GF-D8 (cell line): ENCODE measurements at regions not wholly inside any gene's neighbourhood (a gene's known extent, or its start where the extent isn't known, plus 50 kb on each side); places are given as distances from the start of the nearest gene placed in this dataset.
"Not testable (repeated sequence)": the region's sequence is repeated elsewhere in the genome, so short reads cannot be mapped to it uniquely, and the experiment has no call there.

Experiments
- DNase-seq: peaks from one replicate; lab custom pipeline; 2025; lab: John Stamatoyannopoulos, UW

DNA sequence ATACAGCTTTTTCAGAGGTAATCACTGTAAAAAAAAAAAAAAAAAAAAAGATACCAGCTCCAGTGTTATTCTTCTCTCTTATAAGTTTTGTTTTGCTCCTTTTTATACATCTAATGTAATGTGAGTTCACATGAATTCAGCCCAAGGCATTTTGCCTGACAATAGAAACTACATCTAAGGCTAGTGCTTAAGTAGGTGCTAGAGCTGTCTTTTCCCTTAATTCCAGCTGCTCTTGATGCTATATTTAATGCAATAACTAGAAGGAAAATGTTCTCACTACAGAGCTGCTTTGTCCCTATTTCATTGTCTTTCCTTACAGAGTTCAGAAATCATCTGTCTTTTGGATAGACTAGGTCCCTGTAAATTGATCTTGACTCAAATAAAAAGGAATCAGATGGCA lies 150.1 kb downstream of the NAA11 start:
- no peak for DNase-seq

DNA sequence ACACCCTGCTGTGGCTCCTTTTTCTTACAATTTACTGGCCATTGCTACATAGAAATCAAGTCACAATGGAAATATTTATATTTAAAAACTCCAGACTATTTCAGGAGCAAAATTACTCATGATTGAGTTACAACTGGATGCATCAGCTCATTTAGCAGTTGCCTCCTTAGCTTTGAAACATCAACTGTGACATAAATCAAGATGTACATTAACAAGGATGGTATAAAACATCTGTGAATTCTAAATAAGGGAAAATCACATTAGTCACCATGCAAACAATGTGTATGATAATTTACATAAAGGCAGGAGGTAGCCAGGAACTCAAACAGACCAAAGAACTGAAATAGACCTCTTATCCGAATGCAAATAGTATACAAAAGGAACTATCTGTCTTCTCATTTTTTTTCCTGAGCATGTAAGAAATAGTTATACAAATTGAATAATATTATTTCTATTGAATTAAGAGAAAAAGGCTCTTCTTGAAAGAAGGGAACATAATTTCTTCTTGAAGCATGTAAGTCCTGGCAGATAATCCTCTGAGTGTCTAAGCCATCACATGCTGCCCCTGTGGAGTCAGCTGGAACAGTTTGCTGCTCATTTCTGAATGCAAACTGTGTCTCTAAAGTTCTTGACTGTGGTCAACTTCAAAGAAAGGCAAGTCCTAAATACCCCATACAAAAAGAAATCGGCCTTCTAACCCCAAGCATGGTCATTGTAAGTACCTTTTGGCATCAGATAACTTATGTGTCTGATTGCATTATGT lies 151.2 kb downstream of the NAA11 start:
- DNase-seq: no peak

DNA sequence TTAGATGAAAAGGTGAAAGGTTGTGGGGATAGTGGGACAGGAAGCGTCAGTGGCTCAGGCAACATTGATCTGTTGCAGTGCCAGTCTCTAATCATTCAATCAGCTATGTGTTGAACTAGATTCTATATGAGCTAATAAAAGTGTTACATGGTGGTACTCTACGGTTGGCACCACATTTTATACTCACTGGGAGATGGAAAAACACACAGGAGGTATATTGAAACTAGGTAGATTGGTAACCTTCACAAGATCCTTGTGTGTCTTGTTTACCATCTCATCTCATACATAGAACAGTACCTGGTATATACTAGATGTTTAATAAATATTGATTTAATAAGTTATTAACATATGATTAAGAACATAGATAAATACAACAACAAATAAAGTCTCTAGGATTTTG lies 152.7 kb downstream of the NAA11 start:
- no peak for DNase-seq

DNA sequence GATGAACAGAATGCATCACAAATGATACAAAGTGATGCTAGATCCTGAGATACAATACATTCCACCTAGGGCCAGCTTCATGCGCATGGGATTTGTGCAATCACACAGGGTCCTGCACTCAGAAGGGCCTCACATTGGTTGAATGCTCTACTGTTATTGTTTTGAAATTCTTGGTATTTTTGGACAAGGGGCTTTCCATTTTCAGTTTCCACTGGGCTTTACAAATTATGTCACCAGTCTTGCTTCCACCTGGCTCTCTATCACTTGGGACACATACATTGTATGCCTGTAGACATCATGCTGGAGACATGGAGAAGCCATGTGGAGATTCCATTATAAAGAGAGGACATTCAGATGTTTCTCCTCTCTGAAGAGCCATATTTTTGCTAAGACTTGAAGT lies 155.8 kb downstream of the NAA11 start:
- DNase-seq: no peak

DNA sequence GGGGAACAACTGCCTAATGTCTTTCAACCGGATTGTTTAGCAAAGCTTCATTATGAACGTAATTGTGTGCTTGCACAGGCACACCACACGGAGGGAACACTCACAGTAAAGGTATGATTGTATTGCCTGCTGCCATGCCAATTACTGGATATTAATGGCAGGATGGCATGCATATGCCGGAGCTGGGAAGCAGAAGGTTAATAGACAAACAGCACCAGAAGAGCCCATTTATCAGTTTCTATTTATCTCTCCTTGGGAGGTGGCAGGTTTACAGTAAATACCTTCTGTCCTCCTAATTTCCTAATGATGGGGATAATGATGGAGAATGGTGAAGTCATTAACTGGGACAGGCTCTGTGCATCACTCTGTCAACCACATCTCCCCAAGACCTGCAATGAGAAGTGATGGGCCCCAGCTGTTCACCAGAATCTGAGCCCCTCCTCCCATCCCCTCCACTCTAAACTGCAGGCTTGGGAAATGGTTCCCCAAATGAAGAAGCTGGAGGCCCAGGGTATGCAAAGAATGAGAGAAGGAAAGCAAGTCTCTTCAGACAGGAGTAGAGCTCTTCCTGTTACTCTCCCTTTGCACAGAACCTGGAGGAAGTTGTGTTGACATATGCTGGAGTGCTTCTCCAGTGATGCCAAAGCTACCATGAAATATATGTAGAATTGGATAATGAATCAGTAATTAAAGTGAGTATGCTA lies 160.8 kb downstream of the NAA11 start:
- peak; percentile 10 for DNase-seq

DNA sequence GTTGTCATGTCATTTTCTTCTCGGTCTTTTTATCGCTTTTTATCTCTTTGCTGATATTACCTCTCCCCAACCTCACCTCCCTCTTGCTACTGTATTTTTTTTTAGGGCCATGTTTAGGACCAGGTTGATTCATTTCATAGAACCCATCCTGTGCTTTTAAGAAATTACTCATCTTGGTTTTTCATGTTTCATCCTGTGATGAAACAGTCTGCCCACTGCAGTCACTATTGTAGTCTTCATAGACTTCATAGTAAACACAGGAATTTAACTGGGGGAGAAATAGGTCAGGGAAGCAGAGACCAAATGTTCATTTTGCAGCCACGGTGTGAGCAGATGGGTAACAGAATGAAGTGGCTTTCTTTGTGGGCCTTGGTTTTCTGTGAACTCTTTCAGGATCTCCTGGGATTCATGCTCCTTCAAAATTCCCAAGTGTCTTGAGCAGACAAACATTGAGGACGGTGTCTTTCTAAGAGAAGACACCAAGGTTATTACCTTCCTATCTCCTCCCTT lies 161.8 kb downstream of the NAA11 start:
- no peak for DNase-seq

DNA sequence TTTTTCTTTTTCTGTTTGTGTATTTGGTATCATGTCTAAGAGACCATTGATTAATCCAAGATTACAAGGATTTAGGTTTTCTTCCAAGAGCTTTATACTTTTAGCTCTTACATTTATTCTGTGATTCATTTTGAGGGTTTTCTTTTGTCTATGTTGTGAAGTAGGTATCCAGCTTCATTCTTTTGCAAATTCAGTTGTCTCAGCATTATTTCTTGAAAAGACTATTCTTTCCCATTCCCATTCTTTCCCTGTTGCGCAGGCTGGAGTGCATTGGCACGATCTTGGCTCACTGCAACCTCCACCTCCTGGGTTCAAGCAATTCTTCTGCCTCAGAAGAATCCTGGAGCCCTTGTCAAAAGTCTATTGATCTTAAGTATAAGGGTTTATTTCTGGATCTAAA lies 164.9 kb downstream of the NAA11 start:
- no peak for DNase-seq

DNA sequence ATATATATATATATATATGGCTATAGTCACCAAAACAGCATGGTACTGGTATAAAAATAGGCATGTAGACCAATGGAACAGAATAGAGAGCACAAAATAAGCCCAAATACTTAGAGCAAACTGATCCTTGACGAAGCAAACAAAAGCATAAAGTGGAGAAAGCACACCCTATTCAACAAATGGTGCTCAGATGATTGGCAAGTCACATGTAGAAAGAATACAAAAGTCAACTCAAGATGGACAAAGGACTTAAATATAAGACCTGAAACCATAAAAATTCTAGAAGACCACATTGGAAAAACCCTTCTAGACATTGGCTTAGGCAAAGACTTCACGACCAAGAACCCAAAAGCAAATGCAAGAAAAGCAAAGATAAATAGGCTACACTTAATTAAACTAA lies 167.2 kb downstream of the NAA11 start:
- DNase-seq: not testable (repeated sequence)

DNA sequence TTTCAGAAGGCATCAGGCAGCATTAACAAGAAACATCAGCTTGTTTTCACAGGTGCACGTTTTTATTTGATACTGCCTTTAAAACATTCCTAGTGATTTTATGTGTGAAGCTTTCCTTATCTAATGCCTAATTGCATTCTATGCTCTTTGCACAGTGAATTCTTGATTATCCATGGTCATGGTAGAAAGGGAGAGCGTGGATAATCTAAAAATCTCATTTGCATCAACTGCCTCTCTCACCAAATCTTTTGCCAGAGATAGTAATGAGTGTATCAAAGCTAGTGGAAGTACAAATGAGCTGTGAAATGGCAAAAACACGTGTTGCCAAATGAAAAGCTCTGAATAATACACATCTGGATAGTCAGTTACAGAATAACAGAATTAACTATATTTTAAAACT lies 170.5 kb downstream of the NAA11 start:
- DNase-seq: no peak

DNA sequence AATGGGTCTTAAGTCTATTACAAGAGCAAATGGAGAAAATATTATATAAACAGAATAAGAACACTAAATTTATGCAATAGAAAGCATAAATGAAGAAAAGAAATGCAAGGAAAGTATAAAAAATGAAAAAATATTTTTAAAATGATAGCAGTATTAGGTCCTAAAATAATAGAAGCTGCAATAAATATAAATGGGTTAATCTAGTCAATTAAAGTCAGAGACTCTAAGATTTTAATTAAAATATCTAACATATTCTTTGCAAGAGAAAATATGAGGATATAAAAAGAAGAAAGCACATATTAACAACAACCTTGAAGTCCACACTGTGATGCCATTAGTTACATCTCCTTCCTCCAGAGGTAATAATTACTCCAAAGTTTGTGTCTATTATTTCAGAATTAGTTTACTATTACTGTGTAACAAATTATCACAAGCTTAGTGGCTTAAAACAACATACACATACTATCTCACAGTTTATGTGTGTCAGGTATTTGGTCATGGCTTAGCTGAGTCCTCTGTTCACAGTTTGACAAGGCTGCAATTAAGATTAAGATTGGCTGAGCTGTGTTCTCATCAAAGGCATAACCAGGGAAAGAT lies 174.9 kb downstream of the NAA11 start:
- no peak for DNase-seq

DNA sequence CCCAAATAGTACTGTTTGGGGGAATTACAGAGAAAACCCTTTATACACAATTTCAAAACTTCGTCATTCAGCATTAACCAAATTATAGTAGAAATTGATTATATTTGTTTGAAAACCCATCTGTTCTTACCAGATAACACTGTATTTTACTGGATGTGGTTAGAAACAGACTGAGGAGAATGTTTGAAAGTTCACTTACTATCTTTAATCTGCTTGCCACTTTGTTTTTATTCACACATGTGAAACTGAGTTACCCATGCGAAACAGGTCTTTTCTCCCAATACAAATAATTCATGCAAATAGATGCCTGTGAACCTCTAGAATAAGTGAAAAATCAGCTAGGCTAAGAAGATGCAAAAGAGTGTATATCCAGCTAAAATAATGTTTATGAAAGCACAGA lies 177.5 kb downstream of the NAA11 start:
- DNase-seq: no peak

DNA sequence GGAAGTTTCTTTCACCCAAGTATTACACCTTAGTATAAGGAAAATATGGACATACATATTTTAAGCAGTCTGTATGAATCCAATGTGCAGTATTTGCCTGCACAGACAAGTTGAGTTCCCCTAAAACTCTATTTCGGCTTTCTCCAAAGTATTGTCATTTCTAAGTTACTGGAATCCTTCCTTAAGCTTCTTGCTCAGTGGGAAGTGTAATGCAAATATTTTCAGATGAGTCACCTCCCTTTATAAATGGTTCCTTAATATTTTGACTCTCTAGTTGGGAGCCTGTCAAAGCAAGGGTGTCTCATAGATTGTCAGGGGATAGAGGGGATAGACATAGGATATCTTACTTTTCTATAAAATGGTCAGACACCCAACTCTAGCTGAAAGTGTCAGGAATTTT lies 178.6 kb downstream of the NAA11 start:
- DNase-seq: no peak

DNA sequence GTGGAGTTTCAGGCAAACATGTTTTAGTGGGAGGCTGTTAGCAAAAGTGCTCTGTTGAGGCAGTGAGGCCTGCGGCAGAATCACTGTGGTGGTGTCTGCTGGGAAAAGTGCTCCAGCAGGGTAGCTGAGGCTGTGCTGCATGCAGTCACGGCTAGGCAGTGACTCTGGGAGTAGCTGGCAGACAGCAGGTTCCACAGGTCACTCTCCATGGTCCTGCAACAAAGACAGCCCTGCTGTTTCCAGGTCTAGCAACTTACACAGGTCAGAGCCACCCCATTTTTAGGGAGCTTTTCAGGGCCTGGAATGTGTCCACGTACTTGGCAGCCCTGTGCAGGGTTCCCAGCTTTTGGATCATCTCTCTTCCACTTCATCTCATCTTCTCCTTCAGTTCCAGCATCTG lies 184.3 kb downstream of the NAA11 start:
- DNase-seq: no peak

DNA sequence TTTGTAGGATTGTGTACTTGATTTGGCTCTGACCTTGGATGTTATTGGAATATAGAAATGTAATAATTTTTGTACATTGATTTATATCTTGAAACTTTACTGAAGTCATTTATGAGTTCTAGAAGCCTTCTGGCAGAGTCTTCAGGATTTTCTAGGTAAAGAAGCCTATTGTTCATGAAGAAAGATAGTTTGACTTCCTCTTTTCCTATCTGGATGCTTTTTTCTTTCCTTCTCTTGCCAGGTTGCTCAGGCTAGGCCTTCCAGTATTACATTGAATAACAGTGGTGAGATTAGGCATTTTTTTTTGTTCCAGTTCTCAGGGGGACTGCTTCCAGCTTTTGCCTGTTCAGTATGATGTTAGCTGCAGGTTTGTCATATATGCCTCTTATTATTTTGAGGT lies 191.1 kb downstream of the NAA11 start:
- no peak for DNase-seq

DNA sequence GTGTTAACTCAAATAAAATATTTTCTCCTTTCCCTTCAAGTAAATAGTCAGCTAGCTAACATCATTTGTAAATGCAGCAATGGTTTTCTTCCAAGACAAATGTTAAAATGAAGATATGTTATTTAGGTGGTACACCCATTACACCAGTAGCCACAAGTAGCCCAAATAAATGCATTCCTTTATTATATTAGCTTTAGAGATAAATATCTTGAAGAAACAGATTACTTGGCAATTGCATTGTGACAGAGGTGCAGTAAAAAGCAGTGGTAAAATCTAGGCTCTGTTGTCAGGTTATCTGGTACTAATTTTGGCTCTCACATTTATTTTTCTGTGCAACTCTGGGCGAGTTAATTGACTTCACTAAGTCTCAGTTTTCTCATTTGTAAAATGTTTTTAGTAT lies 193.0 kb downstream of the NAA11 start:
- no peak for DNase-seq

DNA sequence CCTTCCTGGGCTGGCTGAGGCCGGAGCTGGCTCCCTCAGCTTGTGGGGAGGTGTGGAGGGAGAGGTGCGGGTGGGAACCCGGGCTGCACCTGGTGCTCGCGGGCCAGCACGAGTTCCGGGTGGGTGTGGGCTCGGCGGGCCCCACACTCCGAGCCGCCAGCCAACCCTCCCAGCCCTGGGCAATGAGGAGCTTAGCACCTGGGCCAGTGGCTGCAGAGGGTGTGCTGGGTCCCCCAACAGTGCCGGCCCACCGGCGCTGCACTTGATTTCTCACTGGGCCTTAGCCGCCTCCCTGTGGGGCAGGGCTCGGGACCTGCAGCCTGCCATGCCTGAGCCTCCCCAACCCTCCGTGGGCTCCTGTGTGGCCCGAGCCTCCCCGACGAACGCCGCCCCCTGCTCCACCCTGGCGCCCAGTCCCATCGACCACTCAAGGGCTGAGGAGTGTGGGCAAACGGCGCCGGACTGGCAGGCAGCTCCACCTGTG lies 182.7 kb upstream of the PAQR3 start:
- no peak for DNase-seq

DNA sequence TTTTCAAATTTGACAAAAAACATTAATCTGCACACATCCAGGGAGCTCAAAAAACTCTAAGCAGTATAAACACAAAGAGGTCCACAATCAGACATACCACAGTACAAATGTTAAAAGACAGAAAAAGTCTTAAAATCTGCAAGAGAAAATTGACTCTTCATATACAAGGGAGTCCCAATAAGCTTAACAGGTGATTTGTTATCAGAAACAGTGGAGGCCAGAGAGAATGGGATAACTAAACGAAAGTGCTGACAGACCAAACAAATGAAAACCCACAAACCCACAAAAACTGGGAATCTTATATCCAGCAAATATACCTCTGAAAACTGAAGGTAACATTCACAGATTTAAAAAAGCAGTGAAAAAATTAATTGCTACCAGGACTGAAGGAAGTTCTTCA lies 182.0 kb upstream of the PAQR3 start:
- no peak for DNase-seq

DNA sequence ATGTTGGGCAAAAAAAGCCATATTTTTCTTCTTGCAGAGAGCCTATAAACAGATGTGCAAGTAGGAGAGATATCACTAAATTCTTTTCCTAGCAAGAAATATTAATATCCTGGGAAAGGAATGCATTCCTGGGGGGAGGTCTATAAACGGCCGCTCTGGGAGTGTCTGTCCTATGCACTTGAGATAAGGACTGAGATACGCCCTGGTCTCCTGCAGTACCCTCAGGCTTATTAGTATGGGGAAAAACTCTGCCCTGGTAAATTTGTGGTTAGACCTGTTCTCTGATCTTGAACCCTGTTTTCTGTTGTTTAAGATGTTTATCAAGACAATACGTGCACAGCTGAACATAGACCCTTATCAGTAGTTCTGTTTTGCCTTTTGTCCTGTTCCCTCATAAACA lies 177.8 kb upstream of the PAQR3 start:
- not testable (repeated sequence) for DNase-seq

DNA sequence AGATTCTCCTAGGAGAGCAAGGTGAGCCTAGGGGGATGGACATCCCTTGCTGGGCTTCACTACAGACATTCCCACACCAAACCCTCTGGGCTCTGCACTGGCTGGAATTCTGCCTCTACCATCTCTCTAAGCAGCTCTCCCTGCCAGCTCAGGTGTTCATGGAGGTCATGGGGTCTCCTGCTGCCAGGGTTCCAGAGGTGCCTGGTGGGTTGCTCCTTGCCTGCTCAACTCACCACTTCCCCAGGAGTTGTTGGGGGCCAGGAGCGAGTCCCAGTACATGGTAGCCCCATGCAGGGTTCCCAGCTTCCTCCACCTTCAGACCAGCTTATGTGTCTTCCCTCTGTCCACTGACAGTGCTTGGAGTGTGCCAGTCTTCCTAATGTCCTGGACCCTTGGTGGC lies 167.8 kb upstream of the PAQR3 start:
- DNase-seq: no peak

DNA sequence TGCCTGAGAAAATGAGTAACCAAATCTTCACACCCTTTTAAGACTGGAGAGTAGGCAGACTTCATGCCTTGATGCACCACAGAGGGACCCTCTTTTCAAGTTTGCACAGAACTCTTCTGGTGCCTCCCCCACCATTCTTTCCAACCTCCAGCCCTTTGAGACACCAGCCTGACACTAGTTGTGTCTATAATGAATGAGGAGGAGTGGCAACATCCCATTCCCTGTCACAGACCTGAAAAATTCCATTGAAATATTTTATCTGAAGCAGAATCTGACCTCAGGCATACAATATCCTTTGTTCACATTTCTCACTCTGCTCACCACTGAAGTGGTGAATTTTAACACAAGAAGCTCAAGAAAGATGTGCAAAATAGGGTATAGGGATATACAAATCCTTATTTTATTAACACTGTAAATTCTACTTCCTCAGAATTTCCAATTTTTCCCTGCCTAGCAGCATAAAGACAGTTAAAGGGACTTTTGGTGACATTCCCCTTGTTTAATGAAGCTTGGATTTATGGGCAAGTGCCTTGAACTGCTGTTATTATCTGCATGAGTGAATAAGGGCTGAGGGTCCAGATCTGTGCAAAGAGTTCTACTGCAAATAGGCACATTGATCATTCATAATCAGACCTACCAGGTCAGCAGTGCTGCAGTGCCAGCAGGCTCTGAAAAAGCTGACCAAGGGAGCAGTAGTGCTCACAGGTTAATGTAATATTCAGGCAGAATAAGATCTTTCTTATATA lies 149.9 kb upstream of the PAQR3 start:
- no peak for DNase-seq

DNA sequence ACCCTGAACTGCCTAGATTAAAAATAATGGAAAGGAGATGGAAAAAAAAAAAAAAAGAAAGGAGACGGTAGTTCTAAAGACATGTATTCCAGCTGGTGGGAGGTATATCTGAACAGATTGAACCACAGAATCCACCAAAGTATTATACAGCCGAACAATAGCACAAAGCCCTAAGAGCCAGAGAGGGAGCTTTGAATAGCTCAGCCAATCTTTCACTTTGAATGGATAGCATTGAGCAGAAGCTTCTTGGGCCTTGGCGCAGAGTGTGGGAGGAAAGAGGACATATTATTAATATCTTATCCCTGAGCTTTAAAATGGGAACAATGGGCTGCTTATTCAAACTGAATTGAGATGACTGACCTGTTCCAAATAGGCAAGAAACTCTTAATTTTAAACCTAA lies 147.8 kb upstream of the PAQR3 start:
- no peak for DNase-seq

DNA sequence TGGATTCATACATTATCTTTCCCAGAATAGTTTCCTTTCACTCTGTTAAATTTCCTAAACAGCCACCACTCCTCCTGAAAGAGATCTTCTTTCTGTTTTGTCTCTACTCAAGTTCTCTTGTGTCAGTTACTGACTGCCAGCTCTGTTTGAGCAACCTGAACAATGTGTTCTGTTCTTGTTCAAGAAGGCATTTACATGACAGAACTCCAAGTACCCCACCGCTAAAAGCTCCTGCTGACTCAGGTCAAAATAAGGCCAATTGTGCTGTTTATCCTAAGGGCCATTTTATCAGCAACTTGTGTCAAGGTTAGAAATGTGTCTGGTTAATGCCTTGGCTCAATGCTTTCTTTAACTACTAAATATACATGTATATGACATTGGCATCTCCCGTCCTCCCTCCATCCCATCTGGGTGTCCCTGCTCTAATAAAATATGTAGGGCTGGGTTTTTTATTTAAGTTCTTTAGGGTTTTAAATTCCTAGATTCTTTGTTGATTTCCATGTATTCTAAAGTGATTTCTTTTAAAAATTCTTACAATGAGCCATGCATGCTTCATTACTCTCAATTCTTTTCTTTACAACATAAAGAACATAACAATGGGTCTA lies 144.3 kb upstream of the PAQR3 start:
- DNase-seq: no peak
